ENCODE measurements at regions not wholly inside any gene's neighbourhood (a gene's known extent, or its start where the extent isn't known, plus 50 kb on each side); places are given as distances from the start of the nearest gene placed in this dataset.

DNA sequence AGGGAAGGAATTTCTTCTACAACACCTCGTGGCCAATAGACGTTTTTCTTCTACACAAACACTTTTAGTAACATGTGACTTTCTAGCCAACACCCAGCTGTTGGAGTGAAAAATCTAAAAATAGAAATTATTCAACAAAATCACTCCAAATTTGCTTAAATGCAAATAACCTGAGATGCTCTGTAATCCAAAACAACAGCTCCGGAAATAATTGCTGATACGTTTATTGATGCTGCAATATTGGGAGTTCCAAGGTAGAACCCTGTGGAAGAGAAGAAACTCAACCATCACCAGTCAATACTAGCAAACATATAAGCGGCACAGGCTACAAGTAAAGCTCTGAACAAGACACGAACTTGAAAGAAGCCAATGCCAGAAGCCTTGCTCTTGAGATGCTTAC is 230.6 kb downstream of the ALDH8A1 start:
- no peak for DNase-seq (ENCODE audit: low read depth)
- TF ChIP-seq, protein P1, sequence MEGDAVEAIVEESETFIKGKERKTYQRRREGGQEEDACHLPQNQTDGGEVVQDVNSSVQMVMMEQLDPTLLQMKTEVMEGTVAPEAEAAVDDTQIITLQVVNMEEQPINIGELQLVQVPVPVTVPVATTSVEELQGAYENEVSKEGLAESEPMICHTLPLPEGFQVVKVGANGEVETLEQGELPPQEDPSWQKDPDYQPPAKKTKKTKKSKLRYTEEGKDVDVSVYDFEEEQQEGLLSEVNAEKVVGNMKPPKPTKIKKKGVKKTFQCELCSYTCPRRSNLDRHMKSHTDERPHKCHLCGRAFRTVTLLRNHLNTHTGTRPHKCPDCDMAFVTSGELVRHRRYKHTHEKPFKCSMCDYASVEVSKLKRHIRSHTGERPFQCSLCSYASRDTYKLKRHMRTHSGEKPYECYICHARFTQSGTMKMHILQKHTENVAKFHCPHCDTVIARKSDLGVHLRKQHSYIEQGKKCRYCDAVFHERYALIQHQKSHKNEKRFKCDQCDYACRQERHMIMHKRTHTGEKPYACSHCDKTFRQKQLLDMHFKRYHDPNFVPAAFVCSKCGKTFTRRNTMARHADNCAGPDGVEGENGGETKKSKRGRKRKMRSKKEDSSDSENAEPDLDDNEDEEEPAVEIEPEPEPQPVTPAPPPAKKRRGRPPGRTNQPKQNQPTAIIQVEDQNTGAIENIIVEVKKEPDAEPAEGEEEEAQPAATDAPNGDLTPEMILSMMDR (IDR thresholded peaks at IDR 0.05; ENCODE audit: insufficient read depth, low read length, poor library complexity, severe bottlenecking) = no peak
- no peak overlapping the region for H3K4me3 ChIP-seq (ENCODE audit: low read depth, low read length)
- H3K27me3 ChIP-seq (ENCODE audit: control insufficient read depth, insufficient read depth, low read length) = no peaks in the 10 kb centered on the region
- no peaks in the 10 kb centered on the region for H3K36me3 ChIP-seq (ENCODE audit: control insufficient read depth, insufficient read depth, low read length)

DNA sequence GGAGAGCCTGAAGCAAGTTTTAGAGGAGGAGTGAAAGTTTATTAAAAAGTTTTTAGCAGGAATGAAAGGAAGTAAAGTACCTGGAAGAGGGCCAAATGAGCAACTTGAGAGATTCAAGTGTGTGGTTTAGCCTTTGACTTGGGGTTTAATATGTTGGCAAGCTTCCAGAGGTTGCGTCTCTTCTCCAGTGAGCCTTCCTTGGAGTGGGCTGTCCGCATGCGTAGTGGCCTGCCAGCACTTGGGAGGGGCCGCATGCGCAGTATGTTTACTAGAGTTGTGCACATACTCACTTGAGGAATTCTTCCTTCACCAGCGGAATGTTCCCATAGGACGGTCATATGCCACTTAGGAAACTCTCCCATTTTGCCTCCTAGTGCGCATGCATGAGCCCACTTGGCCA is 235.2 kb downstream of the ALDH8A1 start:
- Histone ChIP-seq H3K27me3 (ENCODE audit: control insufficient read depth, insufficient read depth, low read length) (no peaks in the 10 kb centered on the region), H3K4me3 (ENCODE audit: low read depth, low read length) (no peak overlapping the region), H3K36me3 (ENCODE audit: control insufficient read depth, insufficient read depth, low read length) (no peaks in the 10 kb centered on the region)
- TF ChIP-seq, protein P1 (IDR thresholded peaks at IDR 0.05; ENCODE audit: insufficient read depth, low read length, poor library complexity, severe bottlenecking) = no peak
- no peak for DNase-seq (ENCODE audit: low read depth)

DNA sequence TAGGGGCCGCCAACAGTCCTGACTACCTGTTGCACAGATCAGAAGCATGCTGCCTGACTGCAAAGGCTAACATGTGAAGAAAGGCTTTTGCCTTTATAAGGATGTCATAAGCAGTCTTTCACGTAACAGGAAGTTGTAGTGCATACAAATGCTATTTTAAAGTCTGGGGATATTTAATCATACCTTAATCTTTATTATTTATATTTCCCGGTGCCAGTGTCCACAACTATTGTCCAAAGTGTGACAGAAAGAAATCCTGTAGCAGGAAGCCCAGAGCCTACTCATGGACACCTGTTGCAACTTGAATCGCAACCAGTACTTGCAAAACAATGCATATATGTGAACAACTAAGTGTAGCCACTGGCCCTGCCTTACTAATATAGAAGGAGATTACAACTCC is 235.8 kb downstream of the ALDH8A1 start:
- no peak for DNase-seq (ENCODE audit: low read depth)
- Histone ChIP-seq H3K4me3 (ENCODE audit: low read depth, low read length) (no peak overlapping the region), H3K27me3 (ENCODE audit: control insufficient read depth, insufficient read depth, low read length) (no peaks in the 10 kb centered on the region), H3K36me3 (ENCODE audit: control insufficient read depth, insufficient read depth, low read length) (no peaks in the 10 kb centered on the region)
- TF ChIP-seq, protein P1 (IDR thresholded peaks at IDR 0.05; ENCODE audit: insufficient read depth, low read length, poor library complexity, severe bottlenecking) = no peak

DNA sequence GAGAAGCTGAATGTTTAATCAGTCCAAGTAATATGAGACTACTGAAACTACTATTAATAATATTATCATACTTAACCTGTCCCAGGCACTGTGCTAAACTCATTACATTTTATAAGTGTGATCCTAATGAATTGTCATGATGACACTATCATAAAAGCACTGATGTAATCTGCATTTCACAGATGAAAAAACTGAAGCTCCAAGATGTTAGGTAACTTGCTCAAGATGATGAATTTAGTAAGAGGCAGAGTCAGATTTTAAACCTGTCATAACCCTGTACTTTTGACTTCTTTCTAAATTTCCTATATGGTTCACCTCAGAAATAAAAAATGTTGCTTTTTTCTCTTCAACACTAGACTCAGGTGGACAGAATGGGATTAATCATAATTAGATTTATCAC is 237.6 kb downstream of the ALDH8A1 start:
- Histone ChIP-seq H3K4me3 (ENCODE audit: low read depth, low read length) (no peak overlapping the region), H3K36me3 (ENCODE audit: control insufficient read depth, insufficient read depth, low read length) (no peaks in the 10 kb centered on the region), H3K27me3 (ENCODE audit: control insufficient read depth, insufficient read depth, low read length) (no peaks in the 10 kb centered on the region)
- no peak for DNase-seq (ENCODE audit: low read depth)
- TF ChIP-seq, protein P1 (IDR thresholded peaks at IDR 0.05; ENCODE audit: insufficient read depth, low read length, poor library complexity, severe bottlenecking) = no peak

DNA sequence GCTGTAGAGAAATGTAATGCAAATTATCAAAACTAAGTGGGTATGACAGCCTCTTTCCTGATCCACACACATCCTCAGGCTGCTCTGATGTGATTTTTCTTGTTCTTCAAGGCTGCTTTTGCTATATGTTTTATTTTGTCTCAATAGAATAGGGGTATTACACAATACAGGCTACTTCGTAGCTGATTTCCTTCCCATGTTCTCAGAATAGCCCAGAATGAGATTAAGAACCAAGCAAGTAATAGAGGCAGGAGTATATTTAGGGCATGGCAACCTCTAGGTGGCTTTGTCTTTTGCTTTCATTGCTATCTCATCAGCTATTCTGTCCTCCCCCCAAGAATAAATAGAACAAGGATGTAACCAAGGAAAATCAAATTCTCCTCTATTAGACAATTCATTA is 241.8 kb downstream of the ALDH8A1 start:
- TF ChIP-seq, protein P1 (IDR thresholded peaks at IDR 0.05; ENCODE audit: insufficient read depth, low read length, poor library complexity, severe bottlenecking) = no peak
- Histone ChIP-seq H3K36me3 (ENCODE audit: control insufficient read depth, insufficient read depth, low read length) (no peaks in the 10 kb centered on the region), H3K4me3 (ENCODE audit: low read depth, low read length) (no peak overlapping the region), H3K27me3 (ENCODE audit: control insufficient read depth, insufficient read depth, low read length) (no peaks in the 10 kb centered on the region)
- DNase-seq (ENCODE audit: low read depth) = no peak

DNA sequence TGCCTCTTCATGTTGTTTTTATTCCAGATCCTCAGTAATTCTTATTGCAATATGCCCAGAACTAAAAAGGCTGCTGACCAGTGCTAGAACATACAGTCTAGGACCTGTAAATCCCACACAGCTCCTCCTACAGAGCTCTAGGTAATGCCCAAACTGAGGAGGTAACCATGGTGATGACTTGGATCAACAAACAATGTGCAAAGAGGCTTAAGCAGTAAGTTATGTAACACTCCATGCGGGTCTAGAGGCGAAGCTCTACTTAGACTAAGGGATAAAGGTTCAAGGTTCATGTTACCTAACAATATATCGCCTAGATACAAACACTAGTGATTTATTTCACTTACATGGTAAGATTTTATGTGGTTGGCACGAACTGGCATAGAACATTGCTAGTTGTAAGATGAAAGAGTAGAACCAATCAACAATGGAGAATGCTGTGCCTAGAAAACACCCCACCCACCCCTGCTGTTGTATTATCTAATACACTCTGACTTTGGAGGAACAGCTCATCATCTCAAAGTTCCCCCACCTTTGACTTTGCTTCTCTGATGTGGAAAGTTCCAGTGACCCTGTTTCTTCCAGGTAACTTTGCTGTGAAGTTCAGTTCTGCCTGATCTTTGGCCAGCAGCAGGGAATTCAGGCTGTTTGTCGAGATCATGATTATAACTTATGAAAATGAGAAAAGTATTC is 242.4 kb downstream of the ALDH8A1 start:
- DNase-seq (ENCODE audit: low read depth) = peak; percentile 65
- TF ChIP-seq, protein P1 (IDR thresholded peaks at IDR 0.05; ENCODE audit: insufficient read depth, low read length, poor library complexity, severe bottlenecking) = no peak
- Histone ChIP-seq H3K4me3 (ENCODE audit: low read depth, low read length) (no peak overlapping the region), H3K36me3 (ENCODE audit: control insufficient read depth, insufficient read depth, low read length) (no peaks in the 10 kb centered on the region), H3K27me3 (ENCODE audit: control insufficient read depth, insufficient read depth, low read length) (no peaks in the 10 kb centered on the region)
